Neural progenitor cell (in vitro differentiated cells): ENCODE measurements at regions not wholly inside any gene's neighbourhood (a gene's known extent, or its start where the extent isn't known, plus 50 kb on each side); places are given as distances from the start of the nearest gene placed in this dataset.

ENCODE experiments used
- CTCF ChIP-seq: fragments of 200-600 bp; sonication (generic); IDR thresholded peaks from 2 replicates; pipeline ENCODE4 v1.5.1; 2017; ENCODE audit warnings: antibody characterized with exemption, mild to moderate bottlenecking
- EZH2phosphoT487 ChIP-seq: fragments of 200-600 bp; sonication (generic); IDR thresholded peaks from 2 replicates; pipeline ENCODE4 v1.6.1; 2017; ENCODE audit warnings: antibody characterized with exemption

DNA sequence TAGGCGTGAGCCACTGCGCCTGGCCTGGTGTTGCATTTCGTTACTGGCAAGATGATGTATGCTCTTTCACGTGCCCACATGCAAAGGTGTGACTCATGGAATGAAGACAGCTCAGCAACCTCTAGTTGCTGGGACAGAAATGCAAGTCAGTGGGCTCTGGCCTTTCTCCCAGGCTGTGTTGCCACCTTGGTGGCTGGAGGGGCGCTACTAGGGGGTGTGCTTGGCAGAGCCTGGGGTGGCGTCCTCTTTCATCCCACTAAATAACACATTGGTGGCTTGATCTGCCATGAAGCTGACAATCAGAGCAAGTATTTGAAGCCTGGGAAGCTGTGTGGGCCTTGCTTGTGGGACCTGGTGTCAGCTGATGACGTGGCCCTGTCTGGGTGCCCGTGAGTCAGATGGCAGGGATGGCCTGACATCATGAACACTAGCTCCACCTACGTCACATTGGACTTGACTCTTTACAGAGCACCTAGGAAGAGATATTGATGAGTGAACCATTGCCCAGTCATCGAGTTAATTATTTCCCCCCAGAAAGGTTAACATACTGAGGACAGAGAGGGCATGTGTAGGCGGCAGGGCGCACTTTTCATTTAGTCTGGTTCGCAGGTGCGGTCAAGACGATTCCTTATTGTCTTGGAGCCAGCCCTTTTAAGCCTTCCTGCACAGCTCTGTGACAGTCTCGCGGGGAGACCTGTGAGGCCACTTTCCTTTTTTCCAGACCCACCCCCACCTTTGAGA is 154.2 kb downstream of the TM9SF2 start:
- TF ChIP-seq CTCF = no peak
- TF ChIP-seq EZH2phosphoT487 = no peak
